Sigmoid colon (tissue), 4 donors: ENCODE measurements at regions not wholly inside any gene's neighbourhood (a gene's known extent, or its start where the extent isn't known, plus 50 kb on each side); places are given as distances from the start of the nearest gene placed in this dataset.
"Not testable (repeated sequence)": the region's sequence is repeated elsewhere in the genome, so short reads cannot be mapped to it uniquely, and the experiment has no call there.

ENCODE experiments used
- POLR2A ChIP-seq, 2 donors: fragments of 450-650 bp; IDR thresholded peaks; one replicate each; pipeline ENCODE4 v1.6.1; 2016; ENCODE audit warnings: antibody characterized with exemption in 2 of 2, mild to moderate bottlenecking in 2 of 2, moderate library complexity in 2 of 2
- POLR2AphosphoS5 ChIP-seq, 4 donors: sonication (generic); formaldehyde crosslinking; IDR thresholded peaks; one replicate each; pipeline ENCODE4 v1.6.1; 2017; ENCODE audit warnings: antibody characterized with exemption in 4 of 4
- TF ChIP-seq, protein P1 (sequence below), 4 experiments: fragments of 450-650 bp in 3 of 4; fragments of 200-600 bp in 1 of 4; IDR thresholded peaks; one replicate each; pipeline ENCODE4 v1.5.1; 2016 to 2019; ENCODE audit warnings: antibody characterized with exemption in 4 of 4, mild to moderate bottlenecking in 3 of 4, moderate library complexity in 2 of 4

DNA sequence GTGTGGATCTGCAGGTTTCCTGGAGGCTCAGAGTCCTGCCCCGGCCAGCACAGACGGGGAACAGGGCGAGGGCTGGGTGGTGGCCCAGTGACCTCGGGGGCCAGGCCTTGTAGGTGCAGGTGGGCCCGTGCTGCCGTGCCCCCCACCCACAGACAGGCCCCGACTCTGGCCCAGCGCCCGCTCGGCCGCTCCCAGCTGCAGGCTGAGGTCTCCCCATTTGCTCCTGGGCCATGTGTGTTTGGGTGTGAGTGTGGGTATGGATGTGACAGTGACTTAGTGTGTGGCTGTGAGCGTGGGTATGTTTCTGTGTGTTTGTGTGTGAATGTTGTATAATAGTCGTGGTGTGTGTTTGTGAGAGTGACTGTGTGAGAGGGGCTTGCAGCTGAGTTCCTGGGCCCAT, 173.8 kb downstream of the TMEM121 start:
- not testable (repeated sequence) for TF ChIP-seq POLR2A, POLR2AphosphoS5 (IDR thresholded peaks at IDR 0.05)
- TF ChIP-seq, protein P1, sequence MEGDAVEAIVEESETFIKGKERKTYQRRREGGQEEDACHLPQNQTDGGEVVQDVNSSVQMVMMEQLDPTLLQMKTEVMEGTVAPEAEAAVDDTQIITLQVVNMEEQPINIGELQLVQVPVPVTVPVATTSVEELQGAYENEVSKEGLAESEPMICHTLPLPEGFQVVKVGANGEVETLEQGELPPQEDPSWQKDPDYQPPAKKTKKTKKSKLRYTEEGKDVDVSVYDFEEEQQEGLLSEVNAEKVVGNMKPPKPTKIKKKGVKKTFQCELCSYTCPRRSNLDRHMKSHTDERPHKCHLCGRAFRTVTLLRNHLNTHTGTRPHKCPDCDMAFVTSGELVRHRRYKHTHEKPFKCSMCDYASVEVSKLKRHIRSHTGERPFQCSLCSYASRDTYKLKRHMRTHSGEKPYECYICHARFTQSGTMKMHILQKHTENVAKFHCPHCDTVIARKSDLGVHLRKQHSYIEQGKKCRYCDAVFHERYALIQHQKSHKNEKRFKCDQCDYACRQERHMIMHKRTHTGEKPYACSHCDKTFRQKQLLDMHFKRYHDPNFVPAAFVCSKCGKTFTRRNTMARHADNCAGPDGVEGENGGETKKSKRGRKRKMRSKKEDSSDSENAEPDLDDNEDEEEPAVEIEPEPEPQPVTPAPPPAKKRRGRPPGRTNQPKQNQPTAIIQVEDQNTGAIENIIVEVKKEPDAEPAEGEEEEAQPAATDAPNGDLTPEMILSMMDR (IDR thresholded peaks at IDR 0.05), result not testable (repeated sequence)
